SK-N-MC (cell line): ENCODE measurements at regions not wholly inside any gene's neighbourhood (a gene's known extent, or its start where the extent isn't known, plus 50 kb on each side); places are given as distances from the start of the nearest gene placed in this dataset.
"Not testable (repeated sequence)": the region's sequence is repeated elsewhere in the genome, so short reads cannot be mapped to it uniquely, and the experiment has no call there.

ENCODE experiments used
- DNase-seq: peaks from one replicate; pipeline ENCODE4 v3.0.0-alpha.2; 2011; ENCODE audit warnings: low read depth, low spot score
- H3K27ac ChIP-seq: fragments of 200-600 bp; sonication (generic); 2 replicates; pipeline ENCODE4 v1.5.1; 2016; ENCODE audit warnings: mixed run types
- H3K36me3 ChIP-seq: fragments of 200-600 bp; sonication (generic); 2 replicates; pipeline ENCODE4 v1.6.1; 2017; ENCODE audit warnings: antibody characterized with exemption, low read length, mixed read lengths; ENCODE audit not compliant: insufficient read depth
- H3K4me3 ChIP-seq: fragments of 200-600 bp; sonication (generic); 2 replicates; pipeline ENCODE4 v1.5.1; 2016
- H3K9ac ChIP-seq: fragments of 200-600 bp; sonication (generic); 2 replicates; pipeline ENCODE4 v1.8.0; 2017; ENCODE audit warnings: mixed run types, mixed read lengths; ENCODE audit not compliant: insufficient read length
- H3K9me3 ChIP-seq: fragments of 200-600 bp; sonication (generic); 2 replicates; pipeline ENCODE4 v1.6.1; 2017; ENCODE audit warnings: low read depth, mild to moderate bottlenecking, antibody characterized with exemption, low read length, moderate library complexity, mixed read lengths
- EZH2 ChIP-seq: fragments of 200-600 bp; sonication (generic); IDR thresholded peaks from one replicate; pipeline ENCODE4 v1.6.1; 2017; ENCODE audit warnings: antibody characterized with exemption
- FOXP2 ChIP-seq: optimal IDR thresholded peaks from 2 replicates; pipeline ENCODE3; 2011; ENCODE audit warnings: mild to moderate bottlenecking, moderate library complexity; ENCODE audit not compliant: insufficient read depth; ENCODE audit errors: extremely low read length, control extremely low read depth
- POLR2AphosphoS5 ChIP-seq: IDR thresholded peaks from 2 replicates; pipeline ENCODE4 v1.6.1; 2012; ENCODE audit warnings: mild to moderate bottlenecking, low read depth, low read length, borderline replicate concordance

DNA sequence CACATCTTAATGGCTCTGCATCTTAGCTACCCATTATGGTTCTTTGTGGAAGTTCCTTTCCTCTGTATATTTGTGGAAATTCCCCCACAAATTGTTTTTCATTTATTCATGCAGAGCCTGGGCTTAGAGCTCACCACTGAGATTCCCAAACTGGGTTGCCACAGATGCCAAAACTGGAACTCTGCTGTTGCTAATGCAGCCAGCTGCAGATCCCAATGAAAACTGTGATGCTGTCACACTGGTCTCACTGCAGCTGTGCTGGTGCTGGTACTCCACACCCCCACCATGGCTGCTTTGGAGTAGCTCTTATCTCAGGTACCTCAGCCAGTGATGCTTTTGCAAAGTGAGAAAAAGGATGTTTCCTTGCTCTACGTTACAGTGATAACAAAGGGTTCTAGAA, 87.7 kb downstream of the DCK start:
- H3K9me3 ChIP-seq, result no peaks in the 10 kb centered on the region
- H3K27ac ChIP-seq, result no peak overlapping the region
- no peak overlapping the region for H3K9ac ChIP-seq
- no peaks in the 10 kb centered on the region for H3K36me3 ChIP-seq
- H3K4me3 ChIP-seq, result no peak overlapping the region
- no peak for DNase-seq
- no peak for TF ChIP-seq POLR2AphosphoS5

DNA sequence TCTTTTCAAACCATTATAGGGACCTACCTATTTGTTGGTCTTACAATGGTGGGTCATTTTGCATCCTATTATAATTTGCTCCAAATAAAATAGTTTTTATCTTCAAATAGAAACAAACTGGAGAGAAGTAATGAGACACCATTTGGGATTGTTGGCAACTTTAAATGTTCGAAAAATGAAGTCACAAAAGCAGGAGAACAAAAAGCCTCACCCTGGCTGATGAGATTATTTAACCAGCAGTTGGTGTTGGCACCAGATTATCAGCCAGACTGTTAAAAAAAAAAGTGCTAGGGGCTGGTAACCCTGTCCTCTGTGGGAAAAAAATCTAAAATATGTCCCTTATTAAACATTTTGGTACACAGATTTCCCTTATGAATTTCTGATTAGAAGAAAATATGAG, 100.3 kb downstream of the DCK start:
- no peak overlapping the region for H3K4me3 ChIP-seq
- no peak for TF ChIP-seq POLR2AphosphoS5
- TF ChIP-seq EZH2, result no peak
- TF ChIP-seq FOXP2, result no peak
- no peak for DNase-seq

DNA sequence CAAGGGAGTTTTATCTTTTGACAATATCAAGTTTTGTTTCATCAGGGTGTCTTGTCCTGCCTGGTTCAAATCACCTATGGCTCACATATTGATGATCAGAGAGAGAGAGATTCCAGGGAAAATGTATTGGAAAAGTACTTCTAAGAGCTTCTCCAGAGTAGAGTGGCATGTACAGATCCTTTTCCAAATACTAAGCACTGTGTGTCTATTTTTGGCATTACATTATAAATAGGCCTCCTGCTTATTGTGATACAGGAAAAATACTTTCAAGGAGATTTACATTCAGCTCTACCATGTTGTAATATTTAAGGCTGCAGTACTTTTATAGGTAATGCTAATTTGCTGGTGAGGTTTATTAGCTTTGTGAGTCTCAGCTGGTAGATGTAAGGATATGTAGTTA, 100.8 kb downstream of the DCK start:
- H3K9ac ChIP-seq, result no peak overlapping the region
- 0 out of 2 replicates have a peak overlapping the region, but pooled peaks have one; percentile 32 for H3K27ac ChIP-seq
- no peaks in the 10 kb centered on the region for H3K9me3 ChIP-seq
- DNase-seq, result no peak
- no peak overlapping the region for H3K4me3 ChIP-seq
- TF ChIP-seq POLR2AphosphoS5, result no peak
- no peak for TF ChIP-seq FOXP2
- no peak for TF ChIP-seq EZH2
- no peaks in the 10 kb centered on the region for H3K36me3 ChIP-seq

More for the DNA sequence above, 100.3 kb downstream of the DCK start:
- Histone ChIP-seq H3K9ac (no peak overlapping the region), H3K36me3 (no peaks in the 10 kb centered on the region), H3K9me3 (no peaks in the 10 kb centered on the region), H3K27ac (no peak overlapping the region)

DNA sequence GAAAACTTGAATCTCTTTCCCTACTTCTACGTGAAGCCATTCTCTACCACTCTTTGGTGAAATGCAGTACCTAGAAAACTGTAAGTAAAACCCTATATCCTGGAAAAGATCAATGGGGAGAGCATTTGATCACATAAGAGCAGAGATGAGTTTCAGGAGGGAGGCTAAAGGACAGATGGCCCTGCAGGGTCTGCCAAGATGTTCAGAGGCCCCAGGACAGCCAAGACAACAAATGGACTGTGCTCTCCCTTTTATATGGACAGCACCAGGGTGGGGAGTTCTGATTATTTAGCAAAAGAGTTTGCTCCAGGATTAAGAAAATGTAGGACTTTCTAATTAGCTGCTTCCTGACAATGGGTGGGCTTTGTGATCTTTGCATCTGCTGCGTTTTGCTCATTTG, 101.7 kb downstream of the DCK start:
- H3K4me3 ChIP-seq, result no peak overlapping the region
- H3K27ac ChIP-seq, result no peak overlapping the region
- H3K9ac ChIP-seq, result no peak overlapping the region
- no peak for DNase-seq
- no peaks in the 10 kb centered on the region for H3K36me3 ChIP-seq
- TF ChIP-seq POLR2AphosphoS5 (no peak), FOXP2 (no peak), EZH2 (no peak)
- H3K9me3 ChIP-seq, result no peaks in the 10 kb centered on the region

DNA sequence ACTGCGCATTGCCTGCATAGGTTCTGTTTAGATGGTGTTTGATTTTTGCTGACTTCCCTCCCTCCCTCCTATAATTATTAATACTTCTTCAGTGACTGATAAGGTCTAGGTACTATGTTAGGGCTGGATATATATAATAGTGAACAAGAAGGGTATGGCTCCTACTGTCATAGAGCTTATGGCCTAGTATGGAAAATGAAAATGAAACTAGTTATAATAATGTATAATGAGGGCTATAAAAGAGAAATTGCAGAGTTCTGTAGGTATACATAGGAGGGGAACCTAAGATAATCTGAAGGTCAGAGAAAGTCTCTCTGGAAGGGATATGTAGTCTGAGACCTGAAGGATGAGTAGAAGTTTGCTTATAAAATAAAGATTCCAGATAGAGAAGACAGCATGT, 102.1 kb downstream of the DCK start:
- no peak overlapping the region for H3K27ac ChIP-seq
- H3K4me3 ChIP-seq, result no peak overlapping the region
- no peak for TF ChIP-seq FOXP2
- no peak for TF ChIP-seq POLR2AphosphoS5
- no peak for TF ChIP-seq EZH2
- no peaks in the 10 kb centered on the region for H3K36me3 ChIP-seq
- no peak overlapping the region for H3K9ac ChIP-seq
- H3K9me3 ChIP-seq, result no peaks in the 10 kb centered on the region
- DNase-seq, result no peak

DNA sequence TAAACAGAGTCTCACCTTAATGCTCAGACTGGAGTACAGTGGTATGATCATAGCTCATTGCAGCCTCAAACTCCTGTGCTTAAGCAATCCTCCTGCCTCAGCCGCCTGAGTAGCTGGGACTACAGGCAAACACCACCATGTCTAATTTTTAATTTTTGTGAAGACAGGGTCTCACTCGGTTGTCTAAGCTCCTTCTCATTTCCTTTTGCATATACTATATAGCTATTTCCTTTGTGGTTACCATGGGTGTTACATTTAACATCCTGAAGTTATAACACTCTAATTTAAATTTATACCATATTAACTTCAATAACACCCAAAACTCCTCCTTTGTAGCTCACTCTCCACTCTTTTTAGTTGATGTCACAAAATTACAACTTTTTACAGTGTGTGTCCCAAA, 114.3 kb downstream of the DCK start:
- H3K9ac ChIP-seq, result no peak overlapping the region
- H3K9me3 ChIP-seq, result no peaks in the 10 kb centered on the region
- TF ChIP-seq EZH2, result no peak
- no peak for TF ChIP-seq FOXP2
- no peak for TF ChIP-seq POLR2AphosphoS5
- H3K36me3 ChIP-seq, result no peaks in the 10 kb centered on the region
- 0 out of 2 replicates have a peak overlapping the region, but pooled peaks have one; percentile 31 for H3K27ac ChIP-seq
- H3K4me3 ChIP-seq, result no peak overlapping the region
- DNase-seq, result peak; percentile 20

DNA sequence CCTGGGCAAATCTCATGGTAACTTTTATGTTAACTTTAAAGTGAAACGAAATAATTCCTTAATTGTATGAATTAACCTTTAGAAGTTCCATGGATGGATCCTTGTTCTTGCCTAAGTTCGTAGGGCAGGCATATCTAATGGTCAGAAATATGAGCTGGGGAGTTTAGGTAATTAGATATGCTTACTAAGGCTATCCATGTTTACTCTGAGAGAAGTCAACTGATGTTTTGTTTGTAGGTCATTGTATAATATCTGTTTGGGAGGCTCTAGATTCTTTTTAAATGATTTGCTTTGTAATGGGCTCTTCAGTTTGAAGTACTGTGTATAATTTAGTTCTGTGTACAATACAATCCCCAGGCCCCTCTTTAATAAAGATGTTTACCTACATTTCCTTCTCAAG, 117.0 kb downstream of the DCK start:
- no peak for DNase-seq

DNA sequence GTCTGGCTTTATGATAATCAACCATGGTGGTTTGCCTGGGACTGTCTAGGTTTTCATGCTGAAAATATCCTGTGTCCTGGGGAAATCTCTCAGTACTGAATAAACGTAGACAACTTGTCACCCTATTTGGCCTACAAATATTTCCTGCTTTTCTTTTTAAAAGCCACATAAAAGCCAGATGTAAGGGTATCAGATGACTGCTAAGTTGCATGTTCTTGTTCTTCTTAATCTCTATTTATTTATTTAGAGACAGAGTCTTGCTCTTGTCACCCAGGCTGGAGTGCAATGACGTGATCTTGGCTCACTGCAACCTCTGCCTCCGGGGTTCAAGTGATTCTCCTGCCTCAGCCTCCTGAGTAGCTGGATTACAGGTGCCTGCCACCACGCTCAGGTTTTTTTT, 117.7 kb downstream of the DCK start:
- not testable (repeated sequence) for H3K27ac ChIP-seq, H3K9me3 ChIP-seq, H3K9ac ChIP-seq, H3K36me3 ChIP-seq, H3K4me3 ChIP-seq, DNase-seq

More for the DNA sequence above, 117.0 kb downstream of the DCK start:
- Histone ChIP-seq H3K9me3 (no peaks in the 10 kb centered on the region), H3K27ac (no peak overlapping the region), H3K36me3 (no peaks in the 10 kb centered on the region), H3K9ac (no peak overlapping the region), H3K4me3 (no peak overlapping the region)
- TF ChIP-seq FOXP2 (no peak), EZH2 (no peak), POLR2AphosphoS5 (no peak)

DNA sequence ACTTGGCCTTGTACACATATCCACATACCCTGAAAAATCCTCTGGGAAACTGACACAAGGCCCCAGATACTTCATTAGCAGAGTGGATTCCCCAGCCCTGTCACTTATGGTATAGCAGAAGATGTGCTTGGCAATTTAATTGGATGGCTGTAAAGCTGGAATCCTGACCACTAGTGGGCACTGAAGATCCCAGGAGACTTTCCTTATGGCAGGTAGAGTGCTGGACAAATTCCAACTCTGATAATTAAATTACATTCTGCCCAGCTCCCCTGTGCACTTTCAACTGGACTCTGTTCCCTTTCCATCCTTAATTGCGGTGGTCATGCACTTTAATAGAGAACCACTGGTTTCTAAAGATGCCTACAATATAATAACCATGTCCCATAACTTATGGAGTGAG, 119.8 kb downstream of the DCK start:
- no peak for TF ChIP-seq FOXP2
- TF ChIP-seq EZH2, result no peak
- TF ChIP-seq POLR2AphosphoS5, result no peak
- no peaks in the 10 kb centered on the region for H3K9me3 ChIP-seq
- no peak overlapping the region for H3K27ac ChIP-seq
- no peak for DNase-seq
- no peak overlapping the region for H3K9ac ChIP-seq
- H3K4me3 ChIP-seq, result no peak overlapping the region
- no peaks in the 10 kb centered on the region for H3K36me3 ChIP-seq
